Thyroid gland (tissue), 4 donors: ENCODE measurements at regions not wholly inside any gene's neighbourhood (a gene's known extent, or its start where the extent isn't known, plus 50 kb on each side); places are given as distances from the start of the nearest gene placed in this dataset.

ENCODE experiments used
- DNase-seq, 2 donors: peaks; one replicate each; pipeline ENCODE4 v3.0.0-alpha.2; 2019
- H3K27ac ChIP-seq, 3 donors: fragments of 200-600 bp; sonication (generic); 1 replicate in 2 of 3; 2 replicates in 1 of 3; pipeline ENCODE4 v1.5.1; 2016 to 2019; ENCODE audit warnings: mild to moderate bottlenecking in 1 of 3, moderate library complexity in 1 of 3
- H3K27me3 ChIP-seq: fragments of 200-600 bp; sonication (generic); one replicate; pipeline ENCODE4 v1.5.1; 2019
- H3K36me3 ChIP-seq, 2 donors: fragments of 200-600 bp; sonication (generic); one replicate each; pipeline ENCODE4 v1.5.1; 2016 to 2019
- H3K4me1 ChIP-seq, 2 donors: fragments of 200-600 bp; sonication (generic); one replicate each; pipeline ENCODE4 v1.5.1; 2017 to 2019
- H3K4me3 ChIP-seq, 3 donors: fragments of 200-600 bp; sonication (generic); replicated peaks in 1 of 3; 1 replicate in 2 of 3; 2 replicates in 1 of 3; pipeline ENCODE4 v1.5.1; 2016; ENCODE audit warnings: mild to moderate bottlenecking in 1 of 3
- H3K9me3 ChIP-seq: fragments of 200-600 bp; sonication (generic); one replicate; pipeline ENCODE4 v1.5.1; 2017
- POLR2A ChIP-seq, 2 donors: fragments of 450-650 bp; IDR thresholded peaks; one replicate each; pipeline ENCODE4 v1.6.1; 2017; ENCODE audit warnings: antibody characterized with exemption in 2 of 2, mild to moderate bottlenecking in 2 of 2, moderate library complexity in 1 of 2
- WGBS, 2 donors: methylation state at CpG; one replicate each; pipeline ENCODE4 v1.1.5; 2017; 5-methylcytosine and 5-hydroxymethylcytosine counted together
- intact Hi-C: fragments of 100-400 bp; cut with DNase I; formaldehyde crosslinking; loops from one replicate; pipeline ENCODE4 v1.15.1; 2023
- TF ChIP-seq, protein P1 (sequence below), 6 experiments: fragments of 200-600 bp in 3 of 6; fragments of 450-650 bp in 3 of 6; sonication (generic) in 3 of 6; IDR thresholded peaks; one replicate each; pipeline ENCODE4 v1.5.1; 2016 to 2019; ENCODE audit warnings: antibody characterized with exemption in 6 of 6, mild to moderate bottlenecking in 2 of 6, inconsistent platforms in 1 of 6, moderate library complexity in 1 of 6

DNA sequence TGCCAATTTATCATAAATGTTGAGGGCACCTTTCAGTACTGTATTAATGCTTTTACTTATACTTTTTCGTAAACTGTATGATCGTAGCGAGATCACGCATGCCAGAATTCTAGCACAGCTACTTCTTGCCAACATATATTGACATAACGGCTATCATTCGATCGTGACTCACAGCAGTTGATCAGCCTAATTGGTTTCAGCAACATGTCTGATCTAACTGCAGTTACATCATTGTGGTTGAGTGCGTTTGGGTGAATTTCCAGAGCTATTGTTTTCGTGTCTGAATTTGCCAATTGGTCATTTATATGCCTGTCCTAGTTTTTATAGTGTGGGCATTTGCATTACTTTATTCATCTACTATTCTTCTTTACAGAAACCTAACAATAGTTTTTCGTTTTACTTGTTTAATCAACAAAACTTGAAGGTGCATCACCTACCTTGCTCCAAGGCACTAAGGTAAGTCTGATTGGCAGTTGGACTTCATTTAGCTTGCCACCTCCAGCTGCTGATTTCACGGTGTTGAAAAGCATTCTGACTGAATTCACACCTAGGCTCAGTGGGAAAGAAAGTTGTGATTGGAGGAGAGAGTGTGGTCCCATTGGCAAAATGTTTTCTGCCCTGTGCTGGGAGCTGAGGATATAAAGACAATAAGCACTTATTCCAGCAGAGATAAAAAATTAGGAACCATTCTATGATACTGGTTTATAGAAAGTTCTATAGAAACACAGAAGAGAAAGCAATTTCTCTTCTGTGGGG lies 120.9 kb upstream of the RGMA start:
- H3K27ac ChIP-seq: no peak overlapping the region
- TF ChIP-seq, protein P1, sequence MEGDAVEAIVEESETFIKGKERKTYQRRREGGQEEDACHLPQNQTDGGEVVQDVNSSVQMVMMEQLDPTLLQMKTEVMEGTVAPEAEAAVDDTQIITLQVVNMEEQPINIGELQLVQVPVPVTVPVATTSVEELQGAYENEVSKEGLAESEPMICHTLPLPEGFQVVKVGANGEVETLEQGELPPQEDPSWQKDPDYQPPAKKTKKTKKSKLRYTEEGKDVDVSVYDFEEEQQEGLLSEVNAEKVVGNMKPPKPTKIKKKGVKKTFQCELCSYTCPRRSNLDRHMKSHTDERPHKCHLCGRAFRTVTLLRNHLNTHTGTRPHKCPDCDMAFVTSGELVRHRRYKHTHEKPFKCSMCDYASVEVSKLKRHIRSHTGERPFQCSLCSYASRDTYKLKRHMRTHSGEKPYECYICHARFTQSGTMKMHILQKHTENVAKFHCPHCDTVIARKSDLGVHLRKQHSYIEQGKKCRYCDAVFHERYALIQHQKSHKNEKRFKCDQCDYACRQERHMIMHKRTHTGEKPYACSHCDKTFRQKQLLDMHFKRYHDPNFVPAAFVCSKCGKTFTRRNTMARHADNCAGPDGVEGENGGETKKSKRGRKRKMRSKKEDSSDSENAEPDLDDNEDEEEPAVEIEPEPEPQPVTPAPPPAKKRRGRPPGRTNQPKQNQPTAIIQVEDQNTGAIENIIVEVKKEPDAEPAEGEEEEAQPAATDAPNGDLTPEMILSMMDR (IDR thresholded peaks at IDR 0.05): no peak
- 82 to 83% methylated on average over 11 of the region's 11 CpGs for WGBS, 2 donors
- intact Hi-C loops: no loop called here
- H3K4me3 ChIP-seq: no peak overlapping the region
- H3K9me3 ChIP-seq: no peaks in the 10 kb centered on the region
- no peak for DNase-seq
- no peaks in the 10 kb centered on the region for H3K4me1 ChIP-seq
- H3K27me3 ChIP-seq: no peaks in the 10 kb centered on the region
- no peaks in the 10 kb centered on the region for H3K36me3 ChIP-seq

DNA sequence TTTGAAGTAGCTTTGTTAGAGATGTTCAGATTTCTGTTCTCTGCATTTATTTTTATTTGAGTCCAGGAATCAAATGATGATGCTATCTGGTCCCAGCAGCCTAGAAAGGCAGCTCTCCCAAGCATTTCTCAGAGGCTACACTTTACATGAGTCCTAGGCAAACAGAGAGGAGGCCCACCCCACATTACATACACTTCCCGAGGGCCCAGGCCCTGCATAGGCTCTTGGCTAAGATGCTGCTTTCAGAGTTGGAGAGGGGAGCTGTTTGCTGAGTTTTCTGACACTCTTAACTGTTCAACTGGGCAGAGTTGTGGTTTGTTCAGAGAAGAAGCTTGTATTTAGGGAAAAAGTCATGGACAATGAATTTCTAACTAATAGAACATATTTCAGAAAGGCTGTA lies 117.9 kb upstream of the RGMA start:
- no peaks in the 10 kb centered on the region for H3K4me1 ChIP-seq
- intact Hi-C loops: no loop called here
- WGBS, 2 donors: 35 to 58% methylated on average over 1 of the region's 1 CpG
- H3K4me3 ChIP-seq: no peak overlapping the region
- no peak for DNase-seq
- no peaks in the 10 kb centered on the region for H3K27me3 ChIP-seq
- no peaks in the 10 kb centered on the region for H3K9me3 ChIP-seq
- TF ChIP-seq POLR2A (IDR thresholded peaks at IDR 0.05): no peak
- TF ChIP-seq, protein P1 (IDR thresholded peaks at IDR 0.05): no peak
- H3K36me3 ChIP-seq: no peaks in the 10 kb centered on the region
- H3K27ac ChIP-seq: no peak overlapping the region

DNA sequence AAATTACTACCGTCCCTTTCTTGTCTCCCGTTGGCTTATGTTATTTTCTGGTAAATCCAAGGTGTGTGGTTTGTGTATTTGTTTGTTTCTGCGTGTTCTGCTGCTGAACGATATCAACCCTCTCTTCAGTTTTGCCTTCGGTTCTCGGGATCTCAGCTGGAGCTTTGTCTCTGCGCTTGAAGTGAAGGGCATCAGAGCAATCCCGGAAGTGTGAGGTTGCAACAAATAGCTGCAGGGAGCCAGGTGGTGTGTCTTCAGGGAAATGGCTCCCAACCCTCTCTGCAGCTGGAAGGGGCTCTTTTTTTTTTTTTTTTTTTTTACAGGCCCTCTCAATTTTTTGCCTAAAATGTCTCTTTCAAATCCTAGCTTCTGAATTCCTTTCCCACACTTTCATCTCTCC lies 116.4 kb upstream of the RGMA start:
- intact Hi-C loops: no loop called here
- no peaks in the 10 kb centered on the region for H3K36me3 ChIP-seq
- no peak overlapping the region for H3K4me3 ChIP-seq
- no peaks in the 10 kb centered on the region for H3K4me1 ChIP-seq
- no peak for DNase-seq
- no peaks in the 10 kb centered on the region for H3K27me3 ChIP-seq
- TF ChIP-seq, protein P1 (IDR thresholded peaks at IDR 0.05): no peak
- TF ChIP-seq POLR2A (IDR thresholded peaks at IDR 0.05): no peak
- H3K9me3 ChIP-seq: no peaks in the 10 kb centered on the region
- WGBS, 2 donors: 78 to 82% methylated on average over 8 of the region's 8 CpGs
- no peak overlapping the region for H3K27ac ChIP-seq

DNA sequence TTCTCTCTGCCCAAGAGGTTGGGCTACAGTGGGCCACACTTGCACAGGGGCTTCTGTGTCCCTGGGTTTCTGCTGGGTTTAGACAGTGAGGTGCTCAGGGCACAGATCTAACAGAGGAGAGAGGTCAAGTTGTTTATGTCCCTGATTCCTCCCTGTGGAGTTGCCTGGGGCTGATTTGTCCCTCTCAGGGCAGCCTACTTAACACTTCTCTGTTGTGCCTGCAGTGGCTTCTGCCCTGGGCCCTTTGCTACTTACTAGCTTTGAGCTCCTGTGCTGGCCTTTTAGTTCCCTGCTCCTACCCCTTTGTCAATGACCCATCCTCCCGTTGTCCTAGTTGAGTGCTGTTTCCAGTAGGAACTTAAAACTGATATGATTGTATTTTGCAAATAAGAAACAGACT lies 114.0 kb upstream of the RGMA start:
- no peak for DNase-seq
- H3K27ac ChIP-seq: no peak overlapping the region
- H3K4me1 ChIP-seq: no peaks in the 10 kb centered on the region
- H3K4me3 ChIP-seq: no peak overlapping the region
- no peaks in the 10 kb centered on the region for H3K36me3 ChIP-seq
- TF ChIP-seq, protein P1 (IDR thresholded peaks at IDR 0.05): no peak
- 24 to 35% methylated on average over 1 of the region's 1 CpG for WGBS, 2 donors
- H3K27me3 ChIP-seq: no peaks in the 10 kb centered on the region
- intact Hi-C loops: no loop called here
- H3K9me3 ChIP-seq: no peaks in the 10 kb centered on the region

DNA sequence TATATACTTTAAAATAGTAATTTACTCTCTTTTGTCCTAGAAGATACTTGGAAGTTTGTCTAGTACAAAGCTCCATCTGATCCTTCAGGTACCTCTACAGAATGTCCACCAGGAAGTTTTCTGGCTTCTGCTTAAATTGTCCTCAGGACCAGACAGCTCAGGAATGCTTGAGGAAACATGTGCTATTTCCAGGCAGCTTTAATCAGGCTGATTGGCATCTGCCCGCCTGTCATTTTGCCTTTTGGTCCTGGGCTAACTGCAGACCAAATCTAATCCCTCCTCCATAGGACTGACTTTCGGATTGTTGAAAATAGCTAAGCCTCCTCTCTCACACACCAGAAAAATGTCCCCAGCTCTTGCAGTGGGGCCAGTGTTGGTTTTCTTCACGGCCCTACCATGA lies 113.4 kb upstream of the RGMA start:
- Histone ChIP-seq H3K9me3 (no peaks in the 10 kb centered on the region), H3K4me1 (no peaks in the 10 kb centered on the region), H3K27me3 (no peaks in the 10 kb centered on the region), H3K36me3 (no peaks in the 10 kb centered on the region), H3K27ac (no peak overlapping the region), H3K4me3 (no peak overlapping the region)
- intact Hi-C loops: no loop called here
- no peak for DNase-seq
- TF ChIP-seq, protein P1 (IDR thresholded peaks at IDR 0.05): no peak
- no peak for TF ChIP-seq POLR2A (IDR thresholded peaks at IDR 0.05)
- WGBS, 2 donors: 91 to 94% methylated on average over 3 of the region's 3 CpGs
